ENCODE measurements at regions not wholly inside any gene's neighbourhood (a gene's known extent, or its start where the extent isn't known, plus 50 kb on each side); places are given as distances from the start of the nearest gene placed in this dataset.

- TF ChIP-seq CTCF (IDR thresholded peaks at IDR 0.05): no peak
- TF ChIP-seq ZFX (IDR thresholded peaks at IDR 0.05; ENCODE audit: borderline replicate concordance): no peak
- no peak overlapping the region for H3K27ac ChIP-seq
Observed at GRCh38 chr14:84825481-84826251, 704.3 kb upstream of the FLRT2 start.

- TF ChIP-seq CTCF (IDR thresholded peaks at IDR 0.05) (no peak), ZFX (IDR thresholded peaks at IDR 0.05; ENCODE audit: borderline replicate concordance) (no peak)
- no peak overlapping the region for H3K27ac ChIP-seq
Observed at GRCh38 chr14:84826294-84826693, 703.6 kb upstream of the FLRT2 start.

GRCh38 chr14:84850595-84850994 lies 679.3 kb upstream of the FLRT2 start:
- TF ChIP-seq ZFX (IDR thresholded peaks at IDR 0.05; ENCODE audit: borderline replicate concordance) (no peak), CTCF (IDR thresholded peaks at IDR 0.05) (no peak)
- H3K27ac ChIP-seq: no peak overlapping the region

GRCh38 chr14:84856751-84857534 lies 673.0 kb upstream of the FLRT2 start:
- TF ChIP-seq ZFX (IDR thresholded peaks at IDR 0.05; ENCODE audit: borderline replicate concordance) (no peak), CTCF (IDR thresholded peaks at IDR 0.05) (no peak)
- H3K27ac ChIP-seq: no peak overlapping the region

GRCh38 chr14:84857571-84857970 lies 672.4 kb upstream of the FLRT2 start:
- no peak overlapping the region for H3K27ac ChIP-seq
- TF ChIP-seq CTCF (IDR thresholded peaks at IDR 0.05) (no peak), ZFX (IDR thresholded peaks at IDR 0.05; ENCODE audit: borderline replicate concordance) (no peak)

- TF ChIP-seq CTCF (IDR thresholded peaks at IDR 0.05) (no peak), ZFX (IDR thresholded peaks at IDR 0.05; ENCODE audit: borderline replicate concordance) (no peak)
- no peak overlapping the region for H3K27ac ChIP-seq
Observed at GRCh38 chr14:84859116-84859515, 670.8 kb upstream of the FLRT2 start.

Data from 22Rv1 (cell line).